ENCODE measurements at regions not wholly inside any gene's neighbourhood (a gene's known extent, or its start where the extent isn't known, plus 50 kb on each side); places are given as distances from the start of the nearest gene placed in this dataset.

GRCh38 chr7:9621927-9622326, 1188.5 kb downstream of the NXPH1 start:
- no peak overlapping the region for H4K91ac ChIP-seq (ENCODE audit: insufficient read depth, low read depth, low read length)
- H2BK120ac ChIP-seq (ENCODE audit: low read depth, low read length): no peak overlapping the region
- no peak overlapping the region for H2AFZ ChIP-seq (replicated peaks; ENCODE audit: low read length, poor library complexity)
- DNase-seq (no peak), ATAC-seq (ENCODE audit: low read depth) (no peak)
- H2BK5ac ChIP-seq (ENCODE audit: low read depth, low read length, poor library complexity, severe bottlenecking): no peak overlapping the region
- no TSS peak for BruUV-seq (replicated peaks)
- H3K9ac ChIP-seq (ENCODE audit: low read depth, low read length): no peak overlapping the region
- H3K27me3 ChIP-seq (ENCODE audit: control insufficient read depth, insufficient read depth, low read length): no peaks in the 10 kb centered on the region
- ChIA-PET POLR2A (ENCODE audit: unreplicated experiment) (no interaction called here), CTCF (no interaction called here)
- H4K8ac ChIP-seq (ENCODE audit: low read depth in 2 of 2, low read length in 2 of 2): no peak overlapping the region
- dilution Hi-C loops (cut with HindIII; ENCODE audit: low sequenced_read_pairs, unreplicated experiment) (no loop called here), intact Hi-C loops (cut with micrococcal nuclease) (no loop called here), in situ Hi-C loops (cut with MboI; ENCODE audit: low sequenced_read_pairs) (no loop called here)
- no peak overlapping the region for H3K14ac ChIP-seq (replicated peaks; ENCODE audit: low read depth, low read length)
- no peak overlapping the region for H3K4ac ChIP-seq (ENCODE audit: low read depth, low read length)
- H3K56ac ChIP-seq (ENCODE audit: extremely low read depth, insufficient read depth, low read length): no peak overlapping the region
- no peaks in the 10 kb centered on the region for H4K20me1 ChIP-seq (ENCODE audit: insufficient read depth, low read length)
- no peak overlapping the region for H3K4me3 ChIP-seq (ENCODE audit: insufficient read depth, low read depth, low read length)
- H2BK20ac ChIP-seq (ENCODE audit: low read depth, low read length): no peak overlapping the region
- H3K18ac ChIP-seq (ENCODE audit: low read depth, low read length): no peak overlapping the region
- no CpG with 5 or more reads among the region's 9 CpGs for WGBS, 2 experiments (ENCODE audit: extremely low coverage in 2 of 2, insufficient read length in 1 of 2)
- H3K79me1 ChIP-seq (ENCODE audit: low read depth in 1 of 2, low read length in 2 of 2): no peaks in the 10 kb centered on the region
- H3K27ac ChIP-seq (ENCODE audit: insufficient read depth, low read length): no peak overlapping the region
- H3K23ac ChIP-seq (ENCODE audit: low read depth, low read length): no peak overlapping the region
- no peaks in the 10 kb centered on the region for H3K36me3 ChIP-seq (ENCODE audit: control insufficient read depth, insufficient read depth, low read length)
- H2AK9ac ChIP-seq (replicated peaks; ENCODE audit: low read depth, low read length, poor library complexity): no peak overlapping the region
- TF ChIP-seq MAFK (IDR thresholded peaks at IDR 0.05; ENCODE audit: low read depth, low read length): no peak
- TF ChIP-seq NFE2L2 (IDR thresholded peaks at IDR 0.05; ENCODE audit: low read depth, low read length): no peak
- TF ChIP-seq RFX5 (IDR thresholded peaks at IDR 0.05; ENCODE audit: low read depth, low read length): no peak
- no peak for TF ChIP-seq RAD21 (IDR thresholded peaks at IDR 0.05; ENCODE audit: low read length)
- TF ChIP-seq CHD1 (IDR thresholded peaks at IDR 0.05; ENCODE audit: low read depth, low read length): no peak
- TF ChIP-seq CTCF (conservative IDR thresholded peaks at IDR 0.05; ENCODE audit: low read depth, low read length): no peak
- no peak overlapping the region for H2AK5ac ChIP-seq (ENCODE audit: low read depth, low read length)
- no peak overlapping the region for H3K4me2 ChIP-seq (ENCODE audit: low read depth, low read length)
- no peaks in the 10 kb centered on the region for H3K4me1 ChIP-seq (ENCODE audit: control insufficient read depth, insufficient read depth, low read length)
- H3K9me1 ChIP-seq (ENCODE audit: insufficient read depth, low read length): no peaks in the 10 kb centered on the region
- H3K9me3 ChIP-seq (ENCODE audit: control insufficient read depth, insufficient read depth, low read length): peaks cover 3% of the 10 kb centered on the region
- H2BK15ac ChIP-seq (ENCODE audit: low read depth, low read length): no peak overlapping the region
- H4K5ac ChIP-seq (ENCODE audit: low read depth, low read length): no peak overlapping the region

All from IMR-90 (cell line).